Mesendoderm (in vitro differentiated cells): ENCODE measurements at regions not wholly inside any gene's neighbourhood (a gene's known extent, or its start where the extent isn't known, plus 50 kb on each side); places are given as distances from the start of the nearest gene placed in this dataset.

Source experiments
- DNase-seq: peaks from one replicate; pipeline ENCODE4 v3.0.0; 2013
- H2AK5ac ChIP-seq: 2 replicates; pipeline ENCODE4 v1.6.1; 2013; ENCODE audit warnings: low read length, inconsistent platforms
- H2BK120ac ChIP-seq: 2 replicates; pipeline ENCODE4 v1.6.1; 2013; ENCODE audit warnings: low read depth, mild to moderate bottlenecking, low read length, moderate library complexity, mixed read lengths
- H2BK15ac ChIP-seq: replicated peaks from 2 replicates; pipeline ENCODE4 v1.6.1; 2013; ENCODE audit warnings: low read depth, mild to moderate bottlenecking, moderate library complexity
- H2BK5ac ChIP-seq: 2 replicates; pipeline ENCODE4 v1.6.1; 2013; ENCODE audit warnings: low read length, inconsistent platforms
- H3K18ac ChIP-seq: 2 replicates; pipeline ENCODE4 v1.6.1; 2013; ENCODE audit warnings: mild to moderate bottlenecking, low read length, mixed read lengths
- H3K23ac ChIP-seq: one replicate; pipeline ENCODE4 v1.6.1; 2013; ENCODE audit warnings: low read length
- H3K27ac ChIP-seq: 2 replicates; pipeline ENCODE4 v1.5.1; 2013; ENCODE audit warnings: low read depth, mild to moderate bottlenecking, inconsistent platforms, low read length, moderate library complexity
- H3K27me3 ChIP-seq: 2 replicates; pipeline ENCODE4 v1.6.1; 2013; ENCODE audit warnings: low read length, control low read depth, mild to moderate bottlenecking, inconsistent platforms; ENCODE audit not compliant: insufficient read depth, poor library complexity
- H3K36me3 ChIP-seq: 2 replicates; pipeline ENCODE4 v1.6.1; 2013; ENCODE audit warnings: low read length, inconsistent platforms; ENCODE audit not compliant: control insufficient read depth, insufficient read depth
- H3K4ac ChIP-seq: one replicate; pipeline ENCODE4 v1.6.1; 2013; ENCODE audit warnings: low read depth, mild to moderate bottlenecking, low read length, moderate library complexity
- H3K4me1 ChIP-seq: 2 replicates; pipeline ENCODE4 v1.6.1; 2013; ENCODE audit warnings: low read depth, low read length, inconsistent platforms; ENCODE audit not compliant: control insufficient read depth
- H3K4me2 ChIP-seq: 2 replicates; pipeline ENCODE4 v1.6.1; 2013; ENCODE audit warnings: low read length
- H3K4me3 ChIP-seq: 2 replicates; pipeline ENCODE4 v1.5.1; 2013; ENCODE audit warnings: mild to moderate bottlenecking, low read length
- H3K56ac ChIP-seq: one replicate; pipeline ENCODE4 v1.6.1; 2013; ENCODE audit warnings: low read length
- H3K79me1 ChIP-seq: 2 replicates; pipeline ENCODE4 v1.6.1; 2013; ENCODE audit warnings: low read length, inconsistent platforms
- H3K79me2 ChIP-seq: 2 replicates; pipeline ENCODE4 v1.6.1; 2013; ENCODE audit warnings: mild to moderate bottlenecking, low read length; ENCODE audit not compliant: control insufficient read depth, insufficient read depth
- H3K9ac ChIP-seq: 2 replicates; pipeline ENCODE4 v1.6.1; 2013; ENCODE audit warnings: low read length, inconsistent platforms
- H4K5ac ChIP-seq: one replicate; pipeline ENCODE4 v1.6.1; 2013; ENCODE audit warnings: low read length
- H4K8ac ChIP-seq: one replicate; pipeline ENCODE4 v1.6.1; 2013; ENCODE audit warnings: low read depth, mild to moderate bottlenecking, control low read depth, low read length, moderate library complexity
- WGBS: extraction: QIAGEN DNeasy Blood & Tissue Kit; methylation state at CpG from one replicate; pipeline ENCODE4 v1.1.7; 2013; ENCODE audit warnings: low lambda C conversion rate, missing lambda C conversion rate; ENCODE audit not compliant: insufficient coverage; ENCODE audit errors: extremely low coverage; 5-methylcytosine and 5-hydroxymethylcytosine counted together

GRCh38 chr15:68526784-68527183 is 52.0 kb upstream of the CORO2B start:
- Histone ChIP-seq H3K4ac (no peak overlapping the region), H3K23ac (no peak overlapping the region), H3K4me2 (no peak overlapping the region), H3K36me3 (no peaks in the 10 kb centered on the region), H3K56ac (no peak overlapping the region), H2BK5ac (no peak overlapping the region), H4K5ac (no peak overlapping the region), H3K4me1 (no peaks in the 10 kb centered on the region), H2BK120ac (no peak overlapping the region), H3K18ac (no peak overlapping the region), H3K9ac (no peak overlapping the region), H3K79me1 (no peaks in the 10 kb centered on the region), H3K4me3 (no peak overlapping the region), H4K8ac (no peak overlapping the region), H3K27ac (no peak overlapping the region), H3K79me2 (no peaks in the 10 kb centered on the region), H3K27me3 (no peaks in the 10 kb centered on the region), H2AK5ac (no peak overlapping the region), H2BK15ac (no peak overlapping the region)
- no CpG with 5 or more reads among the region's 2 CpGs for WGBS
- DNase-seq: no peak

GRCh38 chr15:68528626-68529290 is 50.0 kb upstream of the CORO2B start:
- no peaks in the 10 kb centered on the region for H3K79me1 ChIP-seq
- H3K9ac ChIP-seq: no peak overlapping the region
- H2BK5ac ChIP-seq: no peak overlapping the region
- no peak overlapping the region for H3K4ac ChIP-seq
- no peaks in the 10 kb centered on the region for H3K79me2 ChIP-seq
- no peaks in the 10 kb centered on the region for H3K27me3 ChIP-seq
- no peak overlapping the region for H2AK5ac ChIP-seq
- H3K4me2 ChIP-seq: no peak overlapping the region
- no peak overlapping the region for H2BK120ac ChIP-seq
- H3K4me3 ChIP-seq: no peak overlapping the region
- no peaks in the 10 kb centered on the region for H3K4me1 ChIP-seq
- no peak overlapping the region for H3K56ac ChIP-seq
- no peak overlapping the region for H2BK15ac ChIP-seq
- no peak overlapping the region for H4K5ac ChIP-seq
- no CpG with 5 or more reads among the region's 6 CpGs for WGBS
- H4K8ac ChIP-seq: no peak overlapping the region
- no peak for DNase-seq
- no peak overlapping the region for H3K23ac ChIP-seq
- no peak overlapping the region for H3K27ac ChIP-seq
- no peaks in the 10 kb centered on the region for H3K36me3 ChIP-seq
- peak overlapping the region; percentile 28 for H3K18ac ChIP-seq
